OCI-LY7 (cell line): ENCODE measurements at regions not wholly inside any gene's neighbourhood (a gene's known extent, or its start where the extent isn't known, plus 50 kb on each side); places are given as distances from the start of the nearest gene placed in this dataset.
A peak's percentile ranks its signal among the peaks of the same experiment; 100 is the strongest.

ENCODE experiments used
- BruUV-seq: library from RNA; stranded (reverse); fragments of 400-500 nt; replicated peaks from 2 replicates; lab custom pipeline; 2021; lab: Mats Ljungman, UMichigan
- CTCF ChIA-PET: fragments of 300-600 bp; sonication (Branson Sonifier 250); formaldehyde crosslinking; loops from one replicate; lab custom pipeline; 2022; ENCODE audit warnings: antibody characterized with exemption; ENCODE audit not compliant: unreplicated experiment; lab: Charles Lee
- POLR2A ChIA-PET: fragments of 300-600 bp; sonication (Branson Sonifier 250); formaldehyde crosslinking; loops from one replicate; lab custom pipeline; 2022; ENCODE audit warnings: antibody characterized with exemption; lab: Charles Lee
- DNase-seq: peaks from one replicate; pipeline ENCODE4 v3.0.0-alpha.2; 2015; ENCODE audit warnings: low spot score
- H2AFZ ChIP-seq: fragments of 200-600 bp; sonication (generic), shearing (Covaris generic); 2 replicates; pipeline ENCODE4 v1.6.1; 2014; ENCODE audit warnings: mild to moderate bottlenecking, antibody characterized with exemption, low read length, moderate library complexity
- H3K27ac ChIP-seq: fragments of 200-600 bp; sonication (generic); 2 replicates; pipeline ENCODE4 v1.5.1; 2014; ENCODE audit warnings: mixed run types, low read depth, mild to moderate bottlenecking, moderate library complexity, low read length, inconsistent platforms; ENCODE audit not compliant: poor library complexity, severe bottlenecking
- H3K36me3 ChIP-seq: fragments of 200-600 bp; sonication (generic); 2 replicates; pipeline ENCODE4 v1.6.1; 2014; ENCODE audit warnings: mild to moderate bottlenecking, antibody characterized with exemption, low read length, moderate library complexity, mixed read lengths; ENCODE audit not compliant: insufficient read depth
- H3K4me1 ChIP-seq: fragments of 200-600 bp; sonication (generic); 2 replicates; pipeline ENCODE4 v1.5.1; 2014; ENCODE audit warnings: mild to moderate bottlenecking, low read length; ENCODE audit not compliant: insufficient read depth, poor library complexity, severe bottlenecking
- H3K4me2 ChIP-seq: fragments of 200-600 bp; sonication (generic); 2 replicates; pipeline ENCODE4 v1.6.1; 2014; ENCODE audit warnings: mild to moderate bottlenecking, low read length
- H3K4me3 ChIP-seq: fragments of 200-600 bp; sonication (generic); 2 replicates; pipeline ENCODE4 v1.5.1; 2014; ENCODE audit warnings: mild to moderate bottlenecking, low read depth, low read length; ENCODE audit not compliant: poor library complexity, severe bottlenecking
- H3K79me2 ChIP-seq: fragments of 200-600 bp; sonication (generic); 2 replicates; pipeline ENCODE4 v1.6.1; 2016; ENCODE audit warnings: low read depth, mild to moderate bottlenecking, low read length, moderate library complexity, mixed read lengths; ENCODE audit not compliant: insufficient read depth
- H3K9me2 ChIP-seq: fragments of 200-600 bp; sonication (generic); 2 replicates; pipeline ENCODE4 v1.6.1; 2016; ENCODE audit warnings: mild to moderate bottlenecking, low read length, mixed read lengths; ENCODE audit not compliant: insufficient read depth
- H3K9me3 ChIP-seq: fragments of 200-600 bp; sonication (generic); 2 replicates; pipeline ENCODE4 v1.6.1; 2014; ENCODE audit warnings: mild to moderate bottlenecking, mixed run types, low read length, mixed read lengths
- H4K20me1 ChIP-seq: fragments of 200-600 bp; sonication (generic); 2 replicates; pipeline ENCODE4 v1.6.1; 2014; ENCODE audit warnings: mild to moderate bottlenecking, antibody characterized with exemption, low read length, moderate library complexity, mixed read lengths; ENCODE audit not compliant: insufficient read depth
- EZH2phosphoT487 ChIP-seq: fragments of 200-600 bp; sonication (generic); IDR thresholded peaks from 2 replicates; pipeline ENCODE4 v1.6.1; 2018; ENCODE audit warnings: low read depth, borderline replicate concordance, mild to moderate bottlenecking, mixed run types, antibody characterized with exemption, low read length, moderate library complexity, mixed read lengths
- intact Hi-C: fragments of 100-400 bp; cut with micrococcal nuclease; formaldehyde crosslinking; loops from one replicate; pipeline ENCODE4 v1.10.0; 2022; ENCODE audit not compliant: unreplicated experiment
- TF ChIP-seq, protein P1 (sequence below): fragments of 200-600 bp; sonication (generic); conservative IDR thresholded peaks from 2 replicates; pipeline ENCODE4 v1.5.1; 2014; ENCODE audit warnings: mild to moderate bottlenecking, antibody characterized with exemption, low read length, moderate library complexity, mixed read lengths

DNA sequence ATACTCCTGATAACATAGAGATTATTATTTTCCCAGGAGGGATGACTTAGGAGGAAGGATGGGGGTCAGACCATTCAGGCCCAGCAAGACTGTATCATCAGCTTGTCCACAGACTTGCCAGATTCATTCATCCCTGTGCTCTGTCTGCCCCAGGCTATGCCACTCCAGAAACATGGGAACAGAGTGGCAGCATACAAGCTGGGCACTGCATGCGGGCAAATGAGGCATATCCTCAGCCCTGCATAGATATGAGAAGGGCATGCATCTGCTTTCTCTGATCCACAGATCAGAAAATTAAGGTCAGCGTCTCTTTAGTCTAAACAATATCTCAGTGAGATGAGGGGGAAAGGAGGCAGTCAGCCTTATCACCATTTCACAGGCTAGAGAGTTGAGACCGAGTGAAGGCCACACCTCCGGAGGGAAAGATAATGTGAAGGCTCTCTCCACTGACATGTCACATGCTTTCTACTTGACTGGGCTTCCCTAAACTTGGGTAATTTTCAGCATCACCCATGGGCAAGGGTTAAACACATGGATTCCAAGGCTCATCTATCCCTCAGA, 140.5 kb downstream of the TFAP2B start:
- no peak for DNase-seq
- TF ChIP-seq EZH2phosphoT487, result no peak
- H4K20me1 ChIP-seq, result no peaks in the 10 kb centered on the region
- no peak overlapping the region for H3K27ac ChIP-seq
- H3K4me1 ChIP-seq, result peaks cover 10% of the 10 kb centered on the region
- CTCF ChIA-PET, result no interaction called here
- H3K79me2 ChIP-seq, result no peaks in the 10 kb centered on the region
- intact Hi-C loops, result no loop called here
- no peaks in the 10 kb centered on the region for H3K36me3 ChIP-seq
- H2AFZ ChIP-seq, result no peak overlapping the region
- no peaks in the 10 kb centered on the region for H3K9me3 ChIP-seq
- no peaks in the 10 kb centered on the region for H3K9me2 ChIP-seq
- POLR2A ChIA-PET, result no interaction called here
- H3K4me2 ChIP-seq, result no peak overlapping the region
- BruUV-seq, result no TSS peak
- H3K4me3 ChIP-seq, result no peak overlapping the region

DNA sequence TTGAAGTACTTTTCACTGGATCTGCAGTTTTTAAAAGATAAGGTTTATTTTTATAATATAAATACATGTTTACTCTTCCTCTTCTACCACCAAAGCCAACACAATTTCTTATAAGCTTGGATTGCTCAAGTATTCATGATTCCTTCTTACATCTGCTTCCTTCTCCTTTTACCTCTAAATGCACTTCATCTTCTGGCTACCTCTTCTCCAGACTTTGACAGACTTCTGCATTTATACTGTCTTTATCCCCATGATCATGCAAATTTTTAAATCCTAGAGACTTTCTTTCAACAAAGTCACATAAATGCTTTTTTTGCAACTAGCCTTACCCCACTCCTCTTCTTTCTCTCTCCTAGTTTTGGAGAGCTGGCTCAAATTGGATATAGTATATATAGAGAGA, 142.9 kb downstream of the TFAP2B start:
- Histone ChIP-seq H3K36me3 (no peaks in the 10 kb centered on the region), H3K9me3 (no peaks in the 10 kb centered on the region)

DNA sequence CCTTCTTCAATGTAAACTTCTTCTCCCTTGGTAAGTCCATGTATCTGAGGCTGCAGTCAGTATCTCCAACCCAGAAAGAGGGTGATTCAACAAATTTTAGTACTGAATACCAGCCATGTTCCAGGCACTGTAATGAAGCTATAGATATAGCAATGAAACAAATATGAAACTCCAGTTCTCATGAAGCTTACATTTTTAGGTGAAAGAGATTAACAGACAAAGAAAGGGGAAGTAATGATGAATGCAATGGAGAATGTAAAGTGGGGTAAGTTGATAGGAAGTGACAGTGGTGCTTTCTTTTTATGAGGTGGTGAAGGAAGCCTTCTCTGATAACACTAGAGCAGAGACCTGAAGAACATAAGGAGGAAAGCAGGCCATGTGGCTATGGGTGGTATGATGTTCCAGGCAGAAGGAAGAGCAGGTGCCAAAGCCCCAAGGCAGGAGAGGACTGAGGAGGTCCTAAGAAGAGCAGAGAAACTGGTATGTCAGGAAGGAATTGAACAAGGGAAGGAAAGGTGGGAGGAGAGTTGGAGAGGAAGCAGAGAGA, 143.6 kb downstream of the TFAP2B start:
- Histone ChIP-seq H3K79me2 (no peaks in the 10 kb centered on the region), H2AFZ (no peak overlapping the region), H3K27ac (no peak overlapping the region), H3K4me2 (peak overlapping the region; percentile 37), H3K4me3 (no peak overlapping the region), H4K20me1 (no peaks in the 10 kb centered on the region), H3K36me3 (no peaks in the 10 kb centered on the region), H3K9me3 (no peaks in the 10 kb centered on the region), H3K4me1 (peaks cover 20% of the 10 kb centered on the region), H3K9me2 (no peaks in the 10 kb centered on the region)
- CTCF ChIA-PET, result no interaction called here
- DNase-seq, result no peak
- intact Hi-C loops, result no loop called here
- BruUV-seq, result no TSS peak
- TF ChIP-seq EZH2phosphoT487, result no peak
- TF ChIP-seq, protein P1, sequence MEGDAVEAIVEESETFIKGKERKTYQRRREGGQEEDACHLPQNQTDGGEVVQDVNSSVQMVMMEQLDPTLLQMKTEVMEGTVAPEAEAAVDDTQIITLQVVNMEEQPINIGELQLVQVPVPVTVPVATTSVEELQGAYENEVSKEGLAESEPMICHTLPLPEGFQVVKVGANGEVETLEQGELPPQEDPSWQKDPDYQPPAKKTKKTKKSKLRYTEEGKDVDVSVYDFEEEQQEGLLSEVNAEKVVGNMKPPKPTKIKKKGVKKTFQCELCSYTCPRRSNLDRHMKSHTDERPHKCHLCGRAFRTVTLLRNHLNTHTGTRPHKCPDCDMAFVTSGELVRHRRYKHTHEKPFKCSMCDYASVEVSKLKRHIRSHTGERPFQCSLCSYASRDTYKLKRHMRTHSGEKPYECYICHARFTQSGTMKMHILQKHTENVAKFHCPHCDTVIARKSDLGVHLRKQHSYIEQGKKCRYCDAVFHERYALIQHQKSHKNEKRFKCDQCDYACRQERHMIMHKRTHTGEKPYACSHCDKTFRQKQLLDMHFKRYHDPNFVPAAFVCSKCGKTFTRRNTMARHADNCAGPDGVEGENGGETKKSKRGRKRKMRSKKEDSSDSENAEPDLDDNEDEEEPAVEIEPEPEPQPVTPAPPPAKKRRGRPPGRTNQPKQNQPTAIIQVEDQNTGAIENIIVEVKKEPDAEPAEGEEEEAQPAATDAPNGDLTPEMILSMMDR, result no peak
- POLR2A ChIA-PET, result no interaction called here

More for the DNA sequence above, 142.9 kb downstream of the TFAP2B start:
- Histone ChIP-seq H3K4me1 (peaks cover 16% of the 10 kb centered on the region), H3K4me2 (no peak overlapping the region), H3K4me3 (no peak overlapping the region), H2AFZ (no peak overlapping the region), H4K20me1 (no peaks in the 10 kb centered on the region), H3K79me2 (no peaks in the 10 kb centered on the region), H3K9me2 (no peaks in the 10 kb centered on the region), H3K27ac (no peak overlapping the region)
- POLR2A ChIA-PET, result no interaction called here
- BruUV-seq, result no TSS peak
- CTCF ChIA-PET, result no interaction called here
- no peak for DNase-seq
- intact Hi-C loops, result no loop called here
- TF ChIP-seq, protein P1, result no peak
- no peak for TF ChIP-seq EZH2phosphoT487
